ENCODE measurements at regions not wholly inside any gene's neighbourhood (a gene's known extent, or its start where the extent isn't known, plus 50 kb on each side); places are given as distances from the start of the nearest gene placed in this dataset.

DNA sequence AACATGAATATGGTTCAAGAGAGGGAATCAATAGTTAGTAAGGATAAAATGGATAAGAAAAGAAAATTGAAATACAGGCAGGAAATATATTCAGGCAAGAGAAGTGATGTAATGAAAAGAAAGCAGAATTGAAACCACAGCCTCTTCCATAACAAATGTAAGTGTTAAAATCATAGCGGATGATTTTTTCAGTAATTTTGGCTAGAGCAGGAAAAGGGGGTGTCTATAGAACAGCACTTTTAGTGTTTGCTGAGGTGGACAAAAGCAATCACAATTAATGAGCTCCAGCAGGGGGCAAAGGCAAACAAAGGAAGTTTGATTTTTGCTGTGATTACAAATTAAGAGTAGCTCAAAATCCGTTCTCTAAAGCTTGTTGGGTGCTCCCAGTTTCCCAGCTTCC is 79.0 kb downstream of the TRIL start:
- Histone ChIP-seq H3K4me1 (ENCODE audit: control insufficient read depth in 2 of 3, insufficient read depth in 2 of 3, low read depth in 1 of 3, low read length in 3 of 3) (no peaks in the 10 kb centered on the region), H3K27ac (ENCODE audit: low read depth in 2 of 2, low read length in 2 of 2) (no peak overlapping the region), H3K9me3 (ENCODE audit: control insufficient read depth in 2 of 3, insufficient read depth in 1 of 3, low read length in 3 of 3) (no peaks in the 10 kb centered on the region), H3K36me3 (ENCODE audit: control insufficient read depth in 2 of 3, insufficient read depth in 3 of 3, low read length in 3 of 3) (no peaks in the 10 kb centered on the region), H3K9ac (ENCODE audit: low read length in 3 of 3) (no peak overlapping the region), H3K27me3 (ENCODE audit: control insufficient read depth, insufficient read depth, low read length) (no peaks in the 10 kb centered on the region), H3K4me3 (ENCODE audit: low read length in 3 of 3) (no peak overlapping the region)
- intact Hi-C loops (cut with DNase I) = no loop called here
- FAIRE-seq (no peak), DNase-seq (peak in 1 of 5 donors; percentile 22)
- TF ChIP-seq, protein P1, sequence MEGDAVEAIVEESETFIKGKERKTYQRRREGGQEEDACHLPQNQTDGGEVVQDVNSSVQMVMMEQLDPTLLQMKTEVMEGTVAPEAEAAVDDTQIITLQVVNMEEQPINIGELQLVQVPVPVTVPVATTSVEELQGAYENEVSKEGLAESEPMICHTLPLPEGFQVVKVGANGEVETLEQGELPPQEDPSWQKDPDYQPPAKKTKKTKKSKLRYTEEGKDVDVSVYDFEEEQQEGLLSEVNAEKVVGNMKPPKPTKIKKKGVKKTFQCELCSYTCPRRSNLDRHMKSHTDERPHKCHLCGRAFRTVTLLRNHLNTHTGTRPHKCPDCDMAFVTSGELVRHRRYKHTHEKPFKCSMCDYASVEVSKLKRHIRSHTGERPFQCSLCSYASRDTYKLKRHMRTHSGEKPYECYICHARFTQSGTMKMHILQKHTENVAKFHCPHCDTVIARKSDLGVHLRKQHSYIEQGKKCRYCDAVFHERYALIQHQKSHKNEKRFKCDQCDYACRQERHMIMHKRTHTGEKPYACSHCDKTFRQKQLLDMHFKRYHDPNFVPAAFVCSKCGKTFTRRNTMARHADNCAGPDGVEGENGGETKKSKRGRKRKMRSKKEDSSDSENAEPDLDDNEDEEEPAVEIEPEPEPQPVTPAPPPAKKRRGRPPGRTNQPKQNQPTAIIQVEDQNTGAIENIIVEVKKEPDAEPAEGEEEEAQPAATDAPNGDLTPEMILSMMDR (IDR thresholded peaks at IDR 0.05; ENCODE audit: borderline replicate concordance, extremely low read depth, insufficient read depth) = no peak

DNA sequence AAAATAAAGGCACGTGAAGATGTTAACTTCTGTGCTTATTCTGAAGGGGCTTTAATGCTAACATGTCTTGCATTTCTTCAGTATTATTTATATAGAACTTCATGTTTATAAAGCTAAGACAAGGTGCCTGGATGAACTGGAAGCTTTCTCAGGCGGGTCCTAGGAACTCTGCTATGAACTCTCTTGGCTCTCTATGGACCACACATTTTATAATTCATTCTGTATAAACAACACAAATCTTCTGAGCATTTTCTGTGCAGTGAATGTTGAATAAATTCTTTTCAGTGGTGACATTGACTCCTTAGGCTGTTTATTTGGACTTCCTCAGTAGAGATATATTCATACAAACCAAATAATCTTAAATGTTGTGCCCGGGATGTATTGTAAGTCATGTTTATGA is 79.6 kb downstream of the TRIL start:
- no peaks in the 10 kb centered on the region for H3K36me3 ChIP-seq (ENCODE audit: control insufficient read depth in 2 of 3, insufficient read depth in 3 of 3, low read length in 3 of 3)
- no peaks in the 10 kb centered on the region for H3K27me3 ChIP-seq (ENCODE audit: control insufficient read depth, insufficient read depth, low read length)
- no peak overlapping the region for H3K4me3 ChIP-seq (ENCODE audit: low read length in 3 of 3)
- H3K4me1 ChIP-seq (ENCODE audit: control insufficient read depth in 2 of 3, insufficient read depth in 2 of 3, low read depth in 1 of 3, low read length in 3 of 3) = no peaks in the 10 kb centered on the region
- TF ChIP-seq, protein P1 (IDR thresholded peaks at IDR 0.05; ENCODE audit: borderline replicate concordance, extremely low read depth, insufficient read depth) = no peak
- FAIRE-seq (no peak), DNase-seq (no peak)
- no peaks in the 10 kb centered on the region for H3K9me3 ChIP-seq (ENCODE audit: control insufficient read depth in 2 of 3, insufficient read depth in 1 of 3, low read length in 3 of 3)
- no peak overlapping the region for H3K9ac ChIP-seq (ENCODE audit: low read length in 3 of 3)
- no peak overlapping the region for H3K27ac ChIP-seq (ENCODE audit: low read depth in 2 of 2, low read length in 2 of 2)
- intact Hi-C loops (cut with DNase I) = no loop called here
